ENCODE measurements at regions not wholly inside any gene's neighbourhood (a gene's known extent, or its start where the extent isn't known, plus 50 kb on each side); places are given as distances from the start of the nearest gene placed in this dataset.

- Histone ChIP-seq H3K9me3 (no peaks in the 10 kb centered on the region), H3K36me3 (no peaks in the 10 kb centered on the region), H3K27ac (peak overlapping the region in 1 of 4 donors; percentile 57), H3K4me3 (no peak overlapping the region), H3K27me3 (no peaks in the 10 kb centered on the region), H3K4me1 (peaks cover 0 to 10% (median 4%) of the 10 kb centered on the region in 4 donors)
- WGBS, 2 donors: 69 to 79% methylated on average over 1 of the region's 1 CpG
- intact Hi-C loops (cut with DNase I): no loop called here
- no peak for DNase-seq
- TF ChIP-seq, protein P1, sequence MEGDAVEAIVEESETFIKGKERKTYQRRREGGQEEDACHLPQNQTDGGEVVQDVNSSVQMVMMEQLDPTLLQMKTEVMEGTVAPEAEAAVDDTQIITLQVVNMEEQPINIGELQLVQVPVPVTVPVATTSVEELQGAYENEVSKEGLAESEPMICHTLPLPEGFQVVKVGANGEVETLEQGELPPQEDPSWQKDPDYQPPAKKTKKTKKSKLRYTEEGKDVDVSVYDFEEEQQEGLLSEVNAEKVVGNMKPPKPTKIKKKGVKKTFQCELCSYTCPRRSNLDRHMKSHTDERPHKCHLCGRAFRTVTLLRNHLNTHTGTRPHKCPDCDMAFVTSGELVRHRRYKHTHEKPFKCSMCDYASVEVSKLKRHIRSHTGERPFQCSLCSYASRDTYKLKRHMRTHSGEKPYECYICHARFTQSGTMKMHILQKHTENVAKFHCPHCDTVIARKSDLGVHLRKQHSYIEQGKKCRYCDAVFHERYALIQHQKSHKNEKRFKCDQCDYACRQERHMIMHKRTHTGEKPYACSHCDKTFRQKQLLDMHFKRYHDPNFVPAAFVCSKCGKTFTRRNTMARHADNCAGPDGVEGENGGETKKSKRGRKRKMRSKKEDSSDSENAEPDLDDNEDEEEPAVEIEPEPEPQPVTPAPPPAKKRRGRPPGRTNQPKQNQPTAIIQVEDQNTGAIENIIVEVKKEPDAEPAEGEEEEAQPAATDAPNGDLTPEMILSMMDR (IDR thresholded peaks at IDR 0.05): no peak
- TF ChIP-seq POLR2AphosphoS5 (IDR thresholded peaks at IDR 0.05) (no peak), EP300 (IDR thresholded peaks at IDR 0.05) (no peak), POLR2A (IDR thresholded peaks at IDR 0.05) (no peak)
Observed at GRCh38 chr6:155528335-155528734, 72.7 kb upstream of the NOX3 start.

- Histone ChIP-seq H3K9me3 (no peaks in the 10 kb centered on the region), H3K27me3 (no peaks in the 10 kb centered on the region), H3K27ac (no peak overlapping the region), H3K36me3 (no peaks in the 10 kb centered on the region), H3K4me1 (peaks cover 0 to 10% (median 4%) of the 10 kb centered on the region in 4 donors), H3K4me3 (no peak overlapping the region)
- TF ChIP-seq, protein P1 (IDR thresholded peaks at IDR 0.05): no peak
- TF ChIP-seq POLR2AphosphoS5 (IDR thresholded peaks at IDR 0.05) (no peak), POLR2A (IDR thresholded peaks at IDR 0.05) (no peak), EP300 (IDR thresholded peaks at IDR 0.05) (no peak)
- 96 to 97% methylated on average over 3 of the region's 3 CpGs for WGBS, 2 donors
- no peak for DNase-seq
- intact Hi-C loops (cut with DNase I): no loop called here
Observed at GRCh38 chr6:155527443-155527842, 71.8 kb upstream of the NOX3 start.

GRCh38 chr6:155523821-155524651, 68.4 kb upstream of the NOX3 start:
- 76 to 77% methylated on average over 9 of the region's 9 CpGs for WGBS, 2 donors
- no peak for DNase-seq
- TF ChIP-seq, protein P1 (IDR thresholded peaks at IDR 0.05): no peak
- TF ChIP-seq POLR2A (IDR thresholded peaks at IDR 0.05) (no peak), EP300 (IDR thresholded peaks at IDR 0.05) (no peak), POLR2AphosphoS5 (IDR thresholded peaks at IDR 0.05) (no peak)
- Histone ChIP-seq H3K4me3 (no peak overlapping the region), H3K27ac (no peak overlapping the region), H3K36me3 (no peaks in the 10 kb centered on the region), H3K4me1 (peaks cover 0 to 5% (median 2%) of the 10 kb centered on the region in 4 donors), H3K9me3 (no peaks in the 10 kb centered on the region), H3K27me3 (no peaks in the 10 kb centered on the region)
- intact Hi-C loops (cut with DNase I): no loop called here

DNA sequence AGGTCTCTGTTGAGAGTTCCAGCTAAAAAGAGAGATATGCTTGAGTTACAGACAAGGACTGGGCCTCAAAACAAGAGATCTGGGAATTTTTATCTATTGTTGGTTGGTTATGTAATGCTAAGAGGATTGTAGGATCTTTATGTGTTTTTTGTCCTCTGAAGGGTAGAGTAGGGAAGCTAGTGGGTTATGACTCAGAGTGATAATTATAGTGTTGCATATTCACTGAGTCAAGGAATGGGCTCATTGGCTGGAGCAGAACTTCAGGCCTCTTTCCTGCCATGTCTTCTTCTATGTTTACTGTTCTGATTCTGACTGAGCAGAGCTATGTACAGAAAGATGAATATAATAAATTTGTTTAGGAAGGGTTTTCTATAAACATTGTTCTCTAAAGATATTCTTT, 66.1 kb upstream of the NOX3 start:
- no peak for DNase-seq
- intact Hi-C loops (cut with DNase I): no loop called here
- Histone ChIP-seq H3K9me3 (no peaks in the 10 kb centered on the region), H3K27ac (no peak overlapping the region), H3K27me3 (no peaks in the 10 kb centered on the region), H3K36me3 (no peaks in the 10 kb centered on the region), H3K4me1 (no peaks in the 10 kb centered on the region), H3K4me3 (no peak overlapping the region)
- TF ChIP-seq, protein P1 (IDR thresholded peaks at IDR 0.05): no peak
- TF ChIP-seq POLR2AphosphoS5 (IDR thresholded peaks at IDR 0.05) (no peak), EP300 (IDR thresholded peaks at IDR 0.05) (no peak), POLR2A (IDR thresholded peaks at IDR 0.05) (no peak)

All from sigmoid colon (tissue), 6 donors.